Type B pancreatic cell (in vitro differentiated cells): ENCODE measurements at regions not wholly inside any gene's neighbourhood (a gene's known extent, or its start where the extent isn't known, plus 50 kb on each side); places are given as distances from the start of the nearest gene placed in this dataset.

Experiments
- DNase-seq: peaks from one replicate; pipeline ENCODE4 v3.0.0; 2021; ENCODE audit warnings: mixed read lengths; ENCODE audit not compliant: unreplicated experiment; ENCODE audit errors: extremely low spot score
- H3K27ac Mint-ChIP-seq: 2 replicates; pipeline ENCODE4 v1.8.0; 2021; ENCODE audit warnings: mild to moderate bottlenecking, mixed read lengths
- H3K27me3 Mint-ChIP-seq: 2 replicates; pipeline ENCODE4 v1.8.0; 2021; ENCODE audit warnings: mixed read lengths
- H3K36me3 Mint-ChIP-seq: 2 replicates; pipeline ENCODE4 v1.8.0; 2021; ENCODE audit warnings: mixed read lengths
- H3K4me1 Mint-ChIP-seq: one replicate; pipeline ENCODE4 v1.8.0; 2021; ENCODE audit warnings: mixed read lengths; ENCODE audit not compliant: unreplicated experiment
- H3K4me3 Mint-ChIP-seq: 2 replicates; pipeline ENCODE4 v1.8.0; 2021; ENCODE audit warnings: mild to moderate bottlenecking, mixed read lengths
- H3K9me3 Mint-ChIP-seq: 2 replicates; pipeline ENCODE4 v1.8.0; 2021; ENCODE audit warnings: mixed read lengths
- CTCF ChIP-seq: fragments of 200-600 bp; sonication (generic); conservative IDR thresholded peaks from 2 replicates; pipeline ENCODE4 v1.5.0; 2021; ENCODE audit warnings: antibody characterized with exemption, mild to moderate bottlenecking

- Mint-ChIP-seq H3K4me3 (no peak overlapping the region), H3K27me3 (peaks cover 13% of the 10 kb centered on the region), H3K36me3 (no peaks in the 10 kb centered on the region), H3K27ac (no peak overlapping the region), H3K9me3 (peaks cover 10% of the 10 kb centered on the region), H3K4me1 (no peaks in the 10 kb centered on the region)
- DNase-seq = no peak
- TF ChIP-seq CTCF = no peak
These were observed 207.9 kb downstream of the NUAK1 start for GRCh38 chr12:105930557-105931503.

DNA sequence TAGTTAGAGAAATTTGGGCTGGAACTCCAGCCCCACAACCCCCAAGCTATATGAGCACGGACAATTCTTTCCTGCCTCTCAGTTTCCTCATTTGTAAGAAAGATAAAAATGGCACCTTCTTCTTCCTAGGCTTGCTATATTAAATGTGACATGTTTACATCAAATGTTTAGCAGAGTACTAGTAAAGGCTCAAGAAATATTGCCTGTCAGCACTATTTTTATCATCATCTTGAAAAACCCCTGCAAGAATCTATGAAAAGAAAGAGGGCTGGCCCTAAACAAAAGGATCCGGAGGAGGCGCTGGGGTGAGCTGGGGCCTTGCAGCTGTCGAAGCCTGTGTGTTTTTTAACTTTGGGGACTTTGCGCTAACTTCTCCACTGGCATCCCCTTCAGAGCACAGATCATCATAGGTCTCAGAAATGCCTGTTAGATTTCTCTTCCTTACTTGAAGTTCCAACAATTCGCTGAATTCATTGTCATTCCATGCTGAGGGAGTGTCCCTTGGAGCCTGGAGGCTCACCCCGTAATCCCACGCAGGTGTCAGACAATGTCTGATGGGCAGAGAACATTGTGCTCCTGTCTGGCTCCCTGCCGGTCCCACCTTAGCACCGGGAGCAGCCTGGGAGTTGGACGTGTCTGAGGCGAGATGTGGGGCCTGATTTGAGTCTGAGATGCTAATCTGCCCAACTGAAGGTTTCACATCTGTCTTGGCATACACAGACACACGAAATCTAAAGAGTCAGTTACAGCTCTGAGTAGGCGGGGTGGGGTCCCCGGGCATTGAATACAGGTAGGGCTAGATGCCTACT lies 206.8 kb downstream of the NUAK1 start:
- no peak for DNase-seq
- no peak overlapping the region for H3K4me3 Mint-ChIP-seq
- no peak for TF ChIP-seq CTCF
- no peak overlapping the region for H3K27ac Mint-ChIP-seq
- no peaks in the 10 kb centered on the region for H3K36me3 Mint-ChIP-seq
- peaks cover 10% of the 10 kb centered on the region for H3K9me3 Mint-ChIP-seq
- no peaks in the 10 kb centered on the region for H3K4me1 Mint-ChIP-seq
- H3K27me3 Mint-ChIP-seq = peaks cover 13% of the 10 kb centered on the region

DNA sequence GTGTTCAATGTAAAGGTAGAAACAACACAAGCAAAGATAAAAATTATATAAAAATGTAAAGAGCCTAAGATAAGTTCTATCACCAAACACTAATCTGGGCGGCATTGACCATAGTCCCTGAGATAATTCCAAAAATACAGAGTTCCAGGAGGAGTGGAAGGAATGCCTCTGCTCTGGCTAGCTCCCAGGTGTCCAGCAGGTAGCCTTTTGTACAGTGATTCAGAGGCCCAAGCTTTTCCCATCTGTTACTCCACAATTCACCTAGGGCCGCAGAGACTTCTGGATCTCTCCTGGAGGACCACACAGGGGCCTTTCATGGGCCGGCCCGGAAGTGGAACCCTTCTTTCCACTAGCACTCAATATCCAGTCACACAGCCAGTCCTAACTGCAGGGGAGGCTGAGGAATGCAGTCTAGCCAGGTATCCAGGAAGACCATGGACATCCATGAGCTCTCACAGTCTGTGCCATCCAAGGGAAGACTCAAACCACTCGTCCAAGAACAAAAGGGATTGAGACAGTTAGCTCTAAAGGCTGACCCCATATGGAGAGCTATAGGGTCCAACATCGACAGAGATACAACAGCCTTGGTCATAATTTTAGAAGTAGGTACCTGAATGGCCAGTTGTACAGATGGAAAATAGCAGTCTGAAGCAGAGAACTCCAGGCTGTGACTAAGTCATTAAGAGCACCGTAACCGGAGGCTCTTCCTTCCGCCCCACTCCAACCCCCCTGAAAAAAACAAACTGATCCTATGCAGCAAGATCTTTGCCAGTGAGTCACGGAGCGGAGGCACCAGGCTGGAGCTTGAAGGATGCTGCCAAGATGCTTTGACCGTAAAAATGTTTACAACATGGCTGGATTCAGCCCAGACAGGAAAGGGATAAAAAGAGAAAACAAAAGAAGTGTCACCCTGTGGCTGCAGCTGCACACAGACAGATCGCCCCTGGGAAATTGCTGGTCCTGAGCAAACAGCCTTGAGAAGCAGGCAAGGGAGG lies 204.8 kb downstream of the NUAK1 start:
- Mint-ChIP-seq H3K9me3 (no peaks in the 10 kb centered on the region), H3K4me3 (no peak overlapping the region), H3K4me1 (no peaks in the 10 kb centered on the region), H3K36me3 (no peaks in the 10 kb centered on the region), H3K27ac (no peak overlapping the region), H3K27me3 (peaks cover 8% of the 10 kb centered on the region)
- no peak for DNase-seq
- no peak for TF ChIP-seq CTCF

DNA sequence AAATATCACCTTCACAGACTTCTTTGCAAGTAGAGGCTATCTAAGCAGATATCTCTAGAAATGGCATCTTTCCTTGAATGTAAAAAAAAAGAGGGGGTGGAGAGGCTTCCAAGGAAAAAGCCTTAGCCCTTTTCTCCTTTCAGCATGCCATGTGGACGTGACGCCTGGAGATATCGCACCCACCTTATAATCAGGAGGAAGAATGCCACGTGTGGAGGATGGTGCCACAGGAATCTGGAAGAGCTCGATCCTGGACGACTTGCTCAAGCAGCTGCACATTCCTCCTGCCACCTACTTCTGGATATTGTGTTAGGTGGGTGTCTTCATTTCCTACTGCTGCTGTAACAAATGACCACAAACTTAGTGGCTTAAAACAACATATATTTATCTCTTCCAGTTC lies 203.6 kb downstream of the NUAK1 start:
- H3K27me3 Mint-ChIP-seq = peaks cover 11% of the 10 kb centered on the region
- no peaks in the 10 kb centered on the region for H3K36me3 Mint-ChIP-seq
- H3K27ac Mint-ChIP-seq = no peak overlapping the region
- no peaks in the 10 kb centered on the region for H3K4me1 Mint-ChIP-seq
- H3K4me3 Mint-ChIP-seq = no peak overlapping the region
- no peaks in the 10 kb centered on the region for H3K9me3 Mint-ChIP-seq
- DNase-seq = no peak
- TF ChIP-seq CTCF = no peak

DNA sequence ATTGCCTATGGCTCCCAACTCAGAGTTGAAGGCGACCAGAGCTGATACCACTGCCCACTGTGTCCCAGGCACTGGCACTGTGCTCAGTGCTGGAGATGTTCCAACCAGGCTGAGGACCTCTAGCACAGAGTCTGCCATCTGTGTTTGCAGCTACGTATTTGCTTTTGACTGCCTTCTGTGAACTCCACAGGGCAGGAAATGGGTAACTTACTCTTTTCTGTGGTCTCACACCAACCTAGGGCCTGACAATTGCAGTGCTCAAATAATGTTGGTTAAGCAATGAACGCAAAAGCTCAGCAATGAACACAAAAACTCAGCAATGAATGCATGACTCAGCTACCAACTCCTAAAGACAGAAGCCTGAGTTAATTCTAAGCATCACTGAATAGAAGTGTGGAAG lies 202.8 kb downstream of the NUAK1 start:
- H3K27ac Mint-ChIP-seq = no peak overlapping the region
- H3K36me3 Mint-ChIP-seq = no peaks in the 10 kb centered on the region
- no peak for TF ChIP-seq CTCF
- H3K27me3 Mint-ChIP-seq = peaks cover 14% of the 10 kb centered on the region
- H3K9me3 Mint-ChIP-seq = no peaks in the 10 kb centered on the region
- DNase-seq = no peak
- no peaks in the 10 kb centered on the region for H3K4me1 Mint-ChIP-seq
- no peak overlapping the region for H3K4me3 Mint-ChIP-seq
